ENCODE measurements at regions not wholly inside any gene's neighbourhood (a gene's known extent, or its start where the extent isn't known, plus 50 kb on each side); places are given as distances from the start of the nearest gene placed in this dataset.

- DNase-seq, result no peak
These were observed 49.9 kb upstream of the THY1 start for GRCh38 chr11:119472856-119473222.
